K562 (cell line): ENCODE measurements at regions not wholly inside any gene's neighbourhood (a gene's known extent, or its start where the extent isn't known, plus 50 kb on each side); places are given as distances from the start of the nearest gene placed in this dataset.

Source experiments
- ATAC-seq: fragments of 200-7000 bp; cut with Tn5 transposase; 3 replicates; pipeline ENCODE4 v1.9.1; 2020; ENCODE audit warnings: moderate library complexity
- BruUV-seq: library from RNA; stranded (reverse); fragments of 400-500 nt; replicated peaks from 2 replicates; lab custom pipeline; 2021; lab: Mats Ljungman, UMichigan
- CTCF ChIA-PET: fragments of 300-600 bp; formaldehyde crosslinking; extraction: SDS; loops from one replicate; lab custom pipeline; 2021; ENCODE audit warnings: low intra/inter-chr PET ratio; lab: Yijun Ruan, JAX
- POLR2A ChIA-PET: fragments of 300-600, 350-650 bp; sonication (Branson Sonifier 250); formaldehyde crosslinking; extraction: SDS; loops from one replicate; lab custom pipeline; 2021; ENCODE audit warnings: antibody characterized with exemption, inconsistent platforms; lab: Yijun Ruan, JAX
- DNase-seq, 4 experiments: peaks; one replicate each; pipeline versions ENCODE4 v3.0.0 to v3.0.0-alpha.2; 2011 to 2018; ENCODE audit warnings: low spot score in 3 of 4, mixed read lengths in 3 of 4; ENCODE audit errors: extremely low read depth in 1 of 4
- FAIRE-seq: peaks from 2 replicates; lab custom pipeline; 2011; peaks lifted over from hg19 to GRCh38; lab: Jason Lieb, UNC
- H2AFZ ChIP-seq: 2 replicates; pipeline ENCODE4 v1.6.0; 2011; ENCODE audit warnings: low read depth, low read length, control low read depth, inconsistent platforms
- H3K27ac ChIP-seq: fragments of 200-600 bp; 3 replicates; pipeline ENCODE4 v1.8.0; 2011; ENCODE audit warnings: low read depth, mild to moderate bottlenecking, control low read depth, inconsistent platforms, low read length, moderate library complexity, mixed read lengths; ENCODE audit errors: extremely low read depth
- H3K27me3 ChIP-seq, 2 experiments: fragments of 300-600 bp in 1 of 2; 2 replicates in 1 of 2; 3 replicates in 1 of 2; pipeline versions ENCODE4 v1.6.0 to v1.8.0; 2011; ENCODE audit warnings: inconsistent platforms in 2 of 2, low read length in 2 of 2, mild to moderate bottlenecking in 1 of 2, mixed read lengths in 1 of 2, moderate library complexity in 1 of 2; ENCODE audit not compliant: control insufficient read depth in 2 of 2, insufficient read depth in 2 of 2
- H3K36me3 ChIP-seq: fragments of 300-600 bp; 3 replicates; pipeline ENCODE4 v1.8.0; 2011; ENCODE audit warnings: mild to moderate bottlenecking, low read length, inconsistent platforms; ENCODE audit not compliant: control insufficient read depth, insufficient read depth
- H3K4me1 ChIP-seq, 2 experiments: fragments of 200-600 bp in 1 of 2; replicated peaks in 1 of 2; 2 replicates in 1 of 2; 3 replicates in 1 of 2; pipeline versions ENCODE4 v1.5.1 to v1.8.0; 2011; ENCODE audit warnings: inconsistent platforms in 2 of 2, low read length in 2 of 2, mild to moderate bottlenecking in 1 of 2, mixed read lengths in 1 of 2, moderate library complexity in 1 of 2; ENCODE audit not compliant: control insufficient read depth in 2 of 2, insufficient read depth in 2 of 2
- H3K4me2 ChIP-seq: 2 replicates; pipeline ENCODE4 v1.6.1; 2011; ENCODE audit warnings: low read length, control low read depth, inconsistent platforms, mixed read lengths; ENCODE audit not compliant: insufficient read depth
- H3K4me3 ChIP-seq: fragments of 200-600 bp; sonication (generic), shearing (Covaris generic); 2 replicates; pipeline ENCODE4 v1.5.1; 2016; ENCODE audit warnings: control low read depth, inconsistent platforms
- H3K79me2 ChIP-seq: fragments of 200-600 bp; 3 replicates; pipeline ENCODE4 v1.8.0; 2011; ENCODE audit warnings: low read length, inconsistent platforms; ENCODE audit not compliant: control insufficient read depth, insufficient read depth
- H3K9ac ChIP-seq, 2 experiments: 2 replicates each; pipeline versions ENCODE4 v1.6.0 to v1.6.1; 2011; ENCODE audit warnings: low read depth in 2 of 2, low read length in 2 of 2, control low read depth in 1 of 2, inconsistent platforms in 1 of 2, mild to moderate bottlenecking in 1 of 2, mixed read lengths in 1 of 2; ENCODE audit not compliant: insufficient read depth in 1 of 2
- H3K9me1 ChIP-seq: one replicate; pipeline ENCODE4 v1.6.0; 2011; ENCODE audit warnings: inconsistent platforms, mild to moderate bottlenecking, low read length, moderate library complexity; ENCODE audit not compliant: control insufficient read depth, insufficient read depth
- H3K9me3 ChIP-seq: replicated peaks from 2 replicates; pipeline ENCODE4 v1.5.1; 2011; ENCODE audit warnings: low read depth, low read length, inconsistent platforms; ENCODE audit not compliant: control insufficient read depth, insufficient read depth
- H4K20me1 ChIP-seq: replicated peaks from 2 replicates; pipeline ENCODE4 v1.6.1; 2011; ENCODE audit warnings: low read length, inconsistent platforms, mixed read lengths; ENCODE audit not compliant: control insufficient read depth, insufficient read depth
- HDAC8 ChIP-seq: fragments of 450-650 bp; IDR thresholded peaks from 2 replicates; pipeline ENCODE4 v1.6.1; 2016; ENCODE audit warnings: mild to moderate bottlenecking, missing genetic modification characterization, moderate library complexity, missing compliant biosample characterization
- RBM25 ChIP-seq: fragments of 200-400 bp; formaldehyde crosslinking; IDR thresholded peaks from 2 replicates; pipeline ENCODE4 v1.6.1; 2018; ENCODE audit warnings: low read length, low read depth, moderate library complexity; ENCODE audit not compliant: severe bottlenecking
- RBM39 ChIP-seq: fragments of 200-400 bp; formaldehyde crosslinking; optimal IDR thresholded peaks from 2 replicates; pipeline ENCODE3; 2018; ENCODE audit warnings: low read depth, low read length
- SIRT6 ChIP-seq: IDR thresholded peaks from one replicate; pipeline ENCODE4 v1.6.1; 2012; ENCODE audit warnings: low read depth, mild to moderate bottlenecking, control low read depth, inconsistent platforms, low read length, moderate library complexity
- TRIM24 ChIP-seq, 2 experiments: fragments of 450-650 bp; IDR thresholded peaks; 2 replicates each; pipeline ENCODE4 v1.6.1; 2016
- ZC3H11A ChIP-seq: IDR thresholded peaks from 2 replicates; pipeline ENCODE4 v1.6.1; 2012; ENCODE audit warnings: low read depth, low read length, improper control_type of control experiment
- ZNF121 ChIP-seq: sonication (generic); formaldehyde crosslinking; conservative IDR thresholded peaks from 2 replicates; pipeline ENCODE4 v1.8.0; 2022; ENCODE audit warnings: missing genetic modification reagents
- WGBS: fragments of 100-300 bp; shearing (Covaris generic); methylation state at CpG from one replicate; pipeline ENCODE4 v1.1.6; 2016; ENCODE audit warnings: low coverage, mixed read lengths; ENCODE audit not compliant: insufficient coverage; ENCODE audit errors: missing lambda C conversion rate; 5-methylcytosine and 5-hydroxymethylcytosine counted together
- in situ Hi-C: fragments of 300-500 bp; cut with MboI; formaldehyde crosslinking; loops from 4 replicates; pipeline ENCODE4 v1.15.0; 2018; ENCODE audit warnings: inconsistent platforms, mixed read lengths
- intact Hi-C: fragments of 100-400 bp; cut with micrococcal nuclease; formaldehyde crosslinking; loops from 2 replicates; pipeline ENCODE4 v1.14.2; 2022
- TF ChIP-seq, protein P1 (sequence below): fragments of 250-450 bp; sonication (Bioruptor Pico); IDR thresholded peaks from 2 replicates; pipeline ENCODE4 v1.5.0; 2021
- TF ChIP-seq, protein P2 (sequence below): fragments of 250-450 bp; sonication (Bioruptor Pico); IDR thresholded peaks from 2 replicates; pipeline ENCODE4 v1.8.0; 2022; ENCODE audit warnings: moderate library complexity, mild to moderate bottlenecking, inconsistent platforms
- TF ChIP-seq, protein P3 (sequence below): IDR thresholded peaks from 3 replicates; pipeline ENCODE4 v1.6.1; 2011; ENCODE audit warnings: borderline replicate concordance, mild to moderate bottlenecking, moderate library complexity; ENCODE audit not compliant: insufficient read length; ENCODE audit errors: extremely low read depth

GRCh38 chr15:62584301-62585235 is 419.5 kb upstream of the C2CD4B start:
- ChIA-PET POLR2A (interaction anchor here (0.6 kb wide), 1 partner anchor 33 kb away, joined by 4 read pairs; no protein-coding TSS in a partner anchor), CTCF (no interaction called here)
- 0% methylated on average over 7 of the region's 7 CpGs for WGBS
- Histone ChIP-seq H3K36me3 (no peaks in the 10 kb centered on the region), H3K9ac (no peak overlapping the region), H3K4me3 (no peak overlapping the region), H3K79me2 (no peaks in the 10 kb centered on the region), H4K20me1 (no peaks in the 10 kb centered on the region), H3K9me3 (no peaks in the 10 kb centered on the region), H3K9me1 (no peaks in the 10 kb centered on the region), H3K4me1 (no peaks in the 10 kb centered on the region), H3K4me2 (no peak overlapping the region), H2AFZ (no peak overlapping the region), H3K27ac (no peak overlapping the region), H3K27me3 (peaks cover 2 to 9% of the 10 kb centered on the region in 2 experiments; a peak in 4 of 5 replicates)
- DNase-seq (no peak), FAIRE-seq (no peak), ATAC-seq (no peak)
- TF ChIP-seq, protein P1, sequence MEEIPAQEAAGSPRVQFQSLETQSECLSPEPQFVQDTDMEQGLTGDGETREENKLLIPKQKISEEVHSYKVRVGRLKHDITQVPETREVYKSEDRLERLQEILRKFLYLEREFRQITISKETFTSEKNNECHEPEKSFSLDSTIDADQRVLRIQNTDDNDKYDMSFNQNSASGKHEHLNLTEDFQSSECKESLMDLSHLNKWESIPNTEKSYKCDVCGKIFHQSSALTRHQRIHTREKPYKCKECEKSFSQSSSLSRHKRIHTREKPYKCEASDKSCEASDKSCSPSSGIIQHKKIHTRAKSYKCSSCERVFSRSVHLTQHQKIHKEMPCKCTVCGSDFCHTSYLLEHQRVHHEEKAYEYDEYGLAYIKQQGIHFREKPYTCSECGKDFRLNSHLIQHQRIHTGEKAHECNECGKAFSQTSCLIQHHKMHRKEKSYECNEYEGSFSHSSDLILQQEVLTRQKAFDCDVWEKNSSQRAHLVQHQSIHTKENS (CRISPR knock-in tag) = no peak
- TF ChIP-seq, protein P2, sequence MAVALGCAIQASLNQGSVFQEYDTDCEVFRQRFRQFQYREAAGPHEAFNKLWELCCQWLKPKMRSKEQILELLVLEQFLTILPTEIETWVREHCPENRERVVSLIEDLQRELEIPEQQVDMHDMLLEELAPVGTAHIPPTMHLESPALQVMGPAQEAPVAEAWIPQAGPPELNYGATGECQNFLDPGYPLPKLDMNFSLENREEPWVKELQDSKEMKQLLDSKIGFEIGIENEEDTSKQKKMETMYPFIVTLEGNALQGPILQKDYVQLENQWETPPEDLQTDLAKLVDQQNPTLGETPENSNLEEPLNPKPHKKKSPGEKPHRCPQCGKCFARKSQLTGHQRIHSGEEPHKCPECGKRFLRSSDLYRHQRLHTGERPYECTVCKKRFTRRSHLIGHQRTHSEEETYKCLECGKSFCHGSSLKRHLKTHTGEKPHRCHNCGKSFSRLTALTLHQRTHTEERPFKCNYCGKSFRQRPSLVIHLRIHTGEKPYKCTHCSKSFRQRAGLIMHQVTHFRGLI (CRISPR knock-in tag) = no peak
- TF ChIP-seq, protein P3, sequence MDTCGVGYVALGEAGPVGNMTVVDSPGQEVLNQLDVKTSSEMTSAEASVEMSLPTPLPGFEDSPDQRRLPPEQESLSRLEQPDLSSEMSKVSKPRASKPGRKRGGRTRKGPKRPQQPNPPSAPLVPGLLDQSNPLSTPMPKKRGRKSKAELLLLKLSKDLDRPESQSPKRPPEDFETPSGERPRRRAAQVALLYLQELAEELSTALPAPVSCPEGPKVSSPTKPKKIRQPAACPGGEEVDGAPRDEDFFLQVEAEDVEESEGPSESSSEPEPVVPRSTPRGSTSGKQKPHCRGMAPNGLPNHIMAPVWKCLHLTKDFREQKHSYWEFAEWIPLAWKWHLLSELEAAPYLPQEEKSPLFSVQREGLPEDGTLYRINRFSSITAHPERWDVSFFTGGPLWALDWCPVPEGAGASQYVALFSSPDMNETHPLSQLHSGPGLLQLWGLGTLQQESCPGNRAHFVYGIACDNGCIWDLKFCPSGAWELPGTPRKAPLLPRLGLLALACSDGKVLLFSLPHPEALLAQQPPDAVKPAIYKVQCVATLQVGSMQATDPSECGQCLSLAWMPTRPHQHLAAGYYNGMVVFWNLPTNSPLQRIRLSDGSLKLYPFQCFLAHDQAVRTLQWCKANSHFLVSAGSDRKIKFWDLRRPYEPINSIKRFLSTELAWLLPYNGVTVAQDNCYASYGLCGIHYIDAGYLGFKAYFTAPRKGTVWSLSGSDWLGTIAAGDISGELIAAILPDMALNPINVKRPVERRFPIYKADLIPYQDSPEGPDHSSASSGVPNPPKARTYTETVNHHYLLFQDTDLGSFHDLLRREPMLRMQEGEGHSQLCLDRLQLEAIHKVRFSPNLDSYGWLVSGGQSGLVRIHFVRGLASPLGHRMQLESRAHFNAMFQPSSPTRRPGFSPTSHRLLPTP = no peak
- TF ChIP-seq SIRT6 (no peak), RBM25 (no peak), ZC3H11A (no peak), RBM39 (no peak), ZNF121 (CRISPR knock-in tag) (no peak), HDAC8 (tag) (no peak), TRIM24 (IDR thresholded peaks at IDR 0.05) (no peak)
- in situ Hi-C loops (no loop called here), intact Hi-C loops (no loop called here)
- no TSS peak for BruUV-seq
